ENCODE measurements at regions not wholly inside any gene's neighbourhood (a gene's known extent, or its start where the extent isn't known, plus 50 kb on each side); places are given as distances from the start of the nearest gene placed in this dataset.

GRCh38 chr4:41448934-41449333 is 89.0 kb upstream of the LIMCH1 start:
- no peak overlapping the region for H3K4me2 ChIP-seq (replicated peaks; ENCODE audit: low read depth, low read length, poor library complexity, severe bottlenecking)
- CTCF ChIA-PET = no interaction called here

GRCh38 chr4:41451961-41452360 is 86.0 kb upstream of the LIMCH1 start:
- ATAC-seq (ENCODE audit: low read depth) (no peak), DNase-seq (no peak)
- 94% methylated on average over 2 of the region's 3 CpGs for WGBS (ENCODE audit: insufficient coverage)
- TF ChIP-seq EZH2 (IDR thresholded peaks at IDR 0.05; ENCODE audit: borderline replicate concordance, insufficient read depth, low read depth, low read length, poor library complexity, severe bottlenecking) = no peak
- TF ChIP-seq, protein P1, sequence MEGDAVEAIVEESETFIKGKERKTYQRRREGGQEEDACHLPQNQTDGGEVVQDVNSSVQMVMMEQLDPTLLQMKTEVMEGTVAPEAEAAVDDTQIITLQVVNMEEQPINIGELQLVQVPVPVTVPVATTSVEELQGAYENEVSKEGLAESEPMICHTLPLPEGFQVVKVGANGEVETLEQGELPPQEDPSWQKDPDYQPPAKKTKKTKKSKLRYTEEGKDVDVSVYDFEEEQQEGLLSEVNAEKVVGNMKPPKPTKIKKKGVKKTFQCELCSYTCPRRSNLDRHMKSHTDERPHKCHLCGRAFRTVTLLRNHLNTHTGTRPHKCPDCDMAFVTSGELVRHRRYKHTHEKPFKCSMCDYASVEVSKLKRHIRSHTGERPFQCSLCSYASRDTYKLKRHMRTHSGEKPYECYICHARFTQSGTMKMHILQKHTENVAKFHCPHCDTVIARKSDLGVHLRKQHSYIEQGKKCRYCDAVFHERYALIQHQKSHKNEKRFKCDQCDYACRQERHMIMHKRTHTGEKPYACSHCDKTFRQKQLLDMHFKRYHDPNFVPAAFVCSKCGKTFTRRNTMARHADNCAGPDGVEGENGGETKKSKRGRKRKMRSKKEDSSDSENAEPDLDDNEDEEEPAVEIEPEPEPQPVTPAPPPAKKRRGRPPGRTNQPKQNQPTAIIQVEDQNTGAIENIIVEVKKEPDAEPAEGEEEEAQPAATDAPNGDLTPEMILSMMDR (IDR thresholded peaks at IDR 0.05) = no peak
- CTCF ChIA-PET = no interaction called here
- intact Hi-C loops (cut with micrococcal nuclease) = no loop called here
- no peaks in the 10 kb centered on the region for H3K79me2 ChIP-seq (ENCODE audit: control insufficient read depth, insufficient read depth, low read length)
- H3K4me2 ChIP-seq (replicated peaks; ENCODE audit: low read depth, low read length, poor library complexity, severe bottlenecking) = no peak overlapping the region
- H3K9me3 Mint-ChIP-seq (ENCODE audit: insufficient read depth) = no peaks in the 10 kb centered on the region
- no peaks in the 10 kb centered on the region for H4K20me1 ChIP-seq (ENCODE audit: control insufficient read depth, insufficient read depth, low read length, poor library complexity, severe bottlenecking)
- no peak overlapping the region for H3K4me3 Mint-ChIP-seq
- H3K4me1 Mint-ChIP-seq = no peaks in the 10 kb centered on the region
- no peaks in the 10 kb centered on the region for H3K27me3 Mint-ChIP-seq
- no peaks in the 10 kb centered on the region for H3K36me3 ChIP-seq (replicated peaks in 1 of 2; ENCODE audit: control extremely low read depth in 1 of 2, control insufficient read depth in 1 of 2, extremely low read depth in 1 of 2, insufficient read depth in 2 of 2, low read length in 1 of 2)
- H3K4me3 ChIP-seq (ENCODE audit: control extremely low read depth in 1 of 5, extremely low read depth in 1 of 5, insufficient read depth in 1 of 5, low read depth in 2 of 5, low read length in 4 of 5) = no peak overlapping the region
- H3K9ac ChIP-seq (ENCODE audit: low read length) = no peak overlapping the region
- peaks cover 0 to 3% (median 0%) of the 10 kb centered on the region in 3 donors for H3K9me3 ChIP-seq (ENCODE audit: control extremely low read depth in 1 of 3, control insufficient read depth in 2 of 3, insufficient read depth in 1 of 3, low read length in 2 of 3)
- no peak overlapping the region for H3K27ac Mint-ChIP-seq
- H2AFZ ChIP-seq (ENCODE audit: insufficient read depth, low read depth, low read length, poor library complexity, severe bottlenecking) = no peak overlapping the region
- no peaks in the 10 kb centered on the region for H3K4me1 ChIP-seq (ENCODE audit: control insufficient read depth in 2 of 2, insufficient read depth in 2 of 2, low read length in 2 of 2)
- POLR2A ChIA-PET = no interaction called here
- H3K27ac ChIP-seq (ENCODE audit: low read length in 2 of 2) = no peak overlapping the region
- H3K27me3 ChIP-seq (replicated peaks in 1 of 4; ENCODE audit: control extremely low read depth in 1 of 4, control insufficient read depth in 3 of 4, insufficient read depth in 4 of 4, low read length in 3 of 4) = no peaks in the 10 kb centered on the region

More at GRCh38 chr4:41448934-41449333, 89.0 kb upstream of the LIMCH1 start:
- Histone ChIP-seq H3K9ac (ENCODE audit: low read length) (no peak overlapping the region), H3K27ac (ENCODE audit: low read length in 2 of 2) (no peak overlapping the region), H3K4me3 (ENCODE audit: control extremely low read depth in 1 of 5, extremely low read depth in 1 of 5, insufficient read depth in 1 of 5, low read depth in 2 of 5, low read length in 4 of 5) (no peak overlapping the region), H2AFZ (ENCODE audit: insufficient read depth, low read depth, low read length, poor library complexity, severe bottlenecking) (no peak overlapping the region), H3K4me1 (ENCODE audit: control insufficient read depth in 2 of 2, insufficient read depth in 2 of 2, low read length in 2 of 2) (no peaks in the 10 kb centered on the region), H3K9me3 (ENCODE audit: control extremely low read depth in 1 of 3, control insufficient read depth in 2 of 3, insufficient read depth in 1 of 3, low read length in 2 of 3) (peaks cover 0 to 3% (median 0%) of the 10 kb centered on the region in 3 donors), H3K36me3 (replicated peaks in 1 of 2; ENCODE audit: control extremely low read depth in 1 of 2, control insufficient read depth in 1 of 2, extremely low read depth in 1 of 2, insufficient read depth in 2 of 2, low read length in 1 of 2) (no peaks in the 10 kb centered on the region), H3K79me2 (ENCODE audit: control insufficient read depth, insufficient read depth, low read length) (no peaks in the 10 kb centered on the region), H4K20me1 (ENCODE audit: control insufficient read depth, insufficient read depth, low read length, poor library complexity, severe bottlenecking) (no peaks in the 10 kb centered on the region), H3K27me3 (replicated peaks in 1 of 4; ENCODE audit: control extremely low read depth in 1 of 4, control insufficient read depth in 3 of 4, insufficient read depth in 4 of 4, low read length in 3 of 4) (no peaks in the 10 kb centered on the region)
- H3K9me3 Mint-ChIP-seq (ENCODE audit: insufficient read depth) = no peaks in the 10 kb centered on the region
- H3K4me1 Mint-ChIP-seq = no peaks in the 10 kb centered on the region
- POLR2A ChIA-PET = no interaction called here
- TF ChIP-seq, protein P1 (IDR thresholded peaks at IDR 0.05) = no peak
- no peak for TF ChIP-seq EZH2 (IDR thresholded peaks at IDR 0.05; ENCODE audit: borderline replicate concordance, insufficient read depth, low read depth, low read length, poor library complexity, severe bottlenecking)
- H3K4me3 Mint-ChIP-seq = no peak overlapping the region
- ATAC-seq (ENCODE audit: low read depth) (no peak), DNase-seq (no peak)
- 91% methylated on average over 7 of the region's 7 CpGs for WGBS (ENCODE audit: insufficient coverage)
- intact Hi-C loops (cut with micrococcal nuclease) = no loop called here
- H3K27ac Mint-ChIP-seq = no peak overlapping the region
- H3K27me3 Mint-ChIP-seq = no peaks in the 10 kb centered on the region

All from B cell (primary cell).